PFSK-1 (cell line): ENCODE measurements at regions not wholly inside any gene's neighbourhood (a gene's known extent, or its start where the extent isn't known, plus 50 kb on each side); places are given as distances from the start of the nearest gene placed in this dataset.

Experiments
- SIN3A ChIP-seq: IDR thresholded peaks from 2 replicates; pipeline ENCODE4 v1.6.1; 2012; ENCODE audit warnings: mild to moderate bottlenecking, low read length, moderate library complexity, borderline replicate concordance; ENCODE audit not compliant: insufficient read depth
- TAF1 ChIP-seq: IDR thresholded peaks from 2 replicates; pipeline ENCODE4 v1.6.1; 2012; ENCODE audit warnings: low read length, control low read depth, borderline replicate concordance; ENCODE audit not compliant: insufficient read depth
- TF ChIP-seq, protein P1 (sequence below), 2 experiments: IDR thresholded peaks; 2 replicates each; pipeline versions ENCODE4 v1.6.1 to v1.8.0; 2011 to 2012; ENCODE audit warnings: low read depth in 2 of 2, low read length in 2 of 2, control low read depth in 1 of 2, inconsistent platforms in 1 of 2, mild to moderate bottlenecking in 1 of 2, moderate library complexity in 1 of 2; ENCODE audit not compliant: insufficient read depth in 1 of 2

DNA sequence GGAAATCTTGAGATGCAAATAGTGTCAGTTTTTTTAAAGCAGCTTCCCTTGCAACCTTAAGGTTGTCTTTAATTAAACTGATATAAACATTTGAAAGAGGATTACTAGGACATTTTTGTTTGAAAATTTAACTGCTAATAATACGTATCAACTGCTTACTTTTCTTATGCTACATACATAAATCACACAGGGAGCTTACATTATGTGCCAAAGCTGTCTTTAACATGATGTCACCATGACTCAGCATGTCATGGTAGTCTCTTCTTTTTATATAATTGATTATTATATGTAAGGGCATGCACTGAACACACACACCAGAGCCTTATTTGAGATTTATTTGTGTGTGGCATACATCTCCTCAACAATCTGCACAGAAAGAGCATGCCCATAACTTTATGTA lies 63.0 kb upstream of the PTHLH start:
- no peak for TF ChIP-seq SIN3A
- TF ChIP-seq, protein P1, sequence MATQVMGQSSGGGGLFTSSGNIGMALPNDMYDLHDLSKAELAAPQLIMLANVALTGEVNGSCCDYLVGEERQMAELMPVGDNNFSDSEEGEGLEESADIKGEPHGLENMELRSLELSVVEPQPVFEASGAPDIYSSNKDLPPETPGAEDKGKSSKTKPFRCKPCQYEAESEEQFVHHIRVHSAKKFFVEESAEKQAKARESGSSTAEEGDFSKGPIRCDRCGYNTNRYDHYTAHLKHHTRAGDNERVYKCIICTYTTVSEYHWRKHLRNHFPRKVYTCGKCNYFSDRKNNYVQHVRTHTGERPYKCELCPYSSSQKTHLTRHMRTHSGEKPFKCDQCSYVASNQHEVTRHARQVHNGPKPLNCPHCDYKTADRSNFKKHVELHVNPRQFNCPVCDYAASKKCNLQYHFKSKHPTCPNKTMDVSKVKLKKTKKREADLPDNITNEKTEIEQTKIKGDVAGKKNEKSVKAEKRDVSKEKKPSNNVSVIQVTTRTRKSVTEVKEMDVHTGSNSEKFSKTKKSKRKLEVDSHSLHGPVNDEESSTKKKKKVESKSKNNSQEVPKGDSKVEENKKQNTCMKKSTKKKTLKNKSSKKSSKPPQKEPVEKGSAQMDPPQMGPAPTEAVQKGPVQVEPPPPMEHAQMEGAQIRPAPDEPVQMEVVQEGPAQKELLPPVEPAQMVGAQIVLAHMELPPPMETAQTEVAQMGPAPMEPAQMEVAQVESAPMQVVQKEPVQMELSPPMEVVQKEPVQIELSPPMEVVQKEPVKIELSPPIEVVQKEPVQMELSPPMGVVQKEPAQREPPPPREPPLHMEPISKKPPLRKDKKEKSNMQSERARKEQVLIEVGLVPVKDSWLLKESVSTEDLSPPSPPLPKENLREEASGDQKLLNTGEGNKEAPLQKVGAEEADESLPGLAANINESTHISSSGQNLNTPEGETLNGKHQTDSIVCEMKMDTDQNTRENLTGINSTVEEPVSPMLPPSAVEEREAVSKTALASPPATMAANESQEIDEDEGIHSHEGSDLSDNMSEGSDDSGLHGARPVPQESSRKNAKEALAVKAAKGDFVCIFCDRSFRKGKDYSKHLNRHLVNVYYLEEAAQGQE (IDR thresholded peaks at IDR 0.05; ENCODE audit: insufficient read depth in 1 of 2, low read depth in 2 of 2, low read length in 2 of 2) = no peak
- no peak for TF ChIP-seq TAF1
